Muscle layer of colon (tissue), 2 donors: ENCODE measurements at regions not wholly inside any gene's neighbourhood (a gene's known extent, or its start where the extent isn't known, plus 50 kb on each side); places are given as distances from the start of the nearest gene placed in this dataset.
"Not testable (repeated sequence)": the region's sequence is repeated elsewhere in the genome, so short reads cannot be mapped to it uniquely, and the experiment has no call there.

Source experiments
- H3K27ac ChIP-seq: one replicate; pipeline ENCODE4 v1.7.0; 2013; ENCODE audit warnings: low read depth, mild to moderate bottlenecking, low read length, moderate library complexity
- H3K27me3 ChIP-seq, 2 donors: one replicate each; pipeline ENCODE4 v1.7.0; 2013; ENCODE audit warnings: low read length in 2 of 2, mild to moderate bottlenecking in 2 of 2; ENCODE audit not compliant: insufficient read depth in 2 of 2, control insufficient read depth in 1 of 2
- H3K36me3 ChIP-seq: one replicate; pipeline ENCODE4 v1.7.0; 2013; ENCODE audit warnings: mild to moderate bottlenecking, low read length; ENCODE audit not compliant: insufficient read depth
- H3K4me1 ChIP-seq: one replicate; pipeline ENCODE4 v1.7.0; 2013; ENCODE audit warnings: mild to moderate bottlenecking, low read length; ENCODE audit not compliant: insufficient read depth
- H3K4me3 ChIP-seq, 2 donors: one replicate each; pipeline ENCODE4 v1.7.0; 2013; ENCODE audit warnings: low read length in 2 of 2, low read depth in 1 of 2, mild to moderate bottlenecking in 1 of 2, moderate library complexity in 1 of 2
- H3K9ac ChIP-seq: one replicate; pipeline ENCODE4 v1.7.0; 2013; ENCODE audit warnings: low read length
- H3K9me3 ChIP-seq: one replicate; pipeline ENCODE4 v1.7.0; 2013; ENCODE audit warnings: mild to moderate bottlenecking, low read length
- donor health status: abdominal sarcoma.
- donor health status: Adenocarcinoma of cecum.

GRCh38 chr1:184160236-184160635 lies 108.7 kb downstream of the TSEN15 start:
- H3K27ac ChIP-seq = no peak overlapping the region
- H3K9ac ChIP-seq = no peak overlapping the region
- H3K36me3 ChIP-seq = no peaks in the 10 kb centered on the region
- H3K4me3 ChIP-seq = no peak overlapping the region
- H3K27me3 ChIP-seq = no peaks in the 10 kb centered on the region
- peaks cover 3% of the 10 kb centered on the region for H3K4me1 ChIP-seq
- no peaks in the 10 kb centered on the region for H3K9me3 ChIP-seq

GRCh38 chr1:184161071-184161698 lies 109.7 kb downstream of the TSEN15 start:
- Histone ChIP-seq H3K27me3 (no peaks in the 10 kb centered on the region), H3K36me3 (no peaks in the 10 kb centered on the region), H3K4me3 (no peak overlapping the region), H3K27ac (no peak overlapping the region), H3K4me1 (peaks cover 3% of the 10 kb centered on the region), H3K9me3 (no peaks in the 10 kb centered on the region), H3K9ac (no peak overlapping the region)

- Histone ChIP-seq H3K4me3 (no peak overlapping the region), H3K27me3 (no peaks in the 10 kb centered on the region), H3K27ac (no peak overlapping the region), H3K9me3 (no peaks in the 10 kb centered on the region), H3K36me3 (no peaks in the 10 kb centered on the region), H3K4me1 (peaks cover 3% of the 10 kb centered on the region), H3K9ac (no peak overlapping the region)
These were observed 110.8 kb downstream of the TSEN15 start for GRCh38 chr1:184162281-184162680.

DNA sequence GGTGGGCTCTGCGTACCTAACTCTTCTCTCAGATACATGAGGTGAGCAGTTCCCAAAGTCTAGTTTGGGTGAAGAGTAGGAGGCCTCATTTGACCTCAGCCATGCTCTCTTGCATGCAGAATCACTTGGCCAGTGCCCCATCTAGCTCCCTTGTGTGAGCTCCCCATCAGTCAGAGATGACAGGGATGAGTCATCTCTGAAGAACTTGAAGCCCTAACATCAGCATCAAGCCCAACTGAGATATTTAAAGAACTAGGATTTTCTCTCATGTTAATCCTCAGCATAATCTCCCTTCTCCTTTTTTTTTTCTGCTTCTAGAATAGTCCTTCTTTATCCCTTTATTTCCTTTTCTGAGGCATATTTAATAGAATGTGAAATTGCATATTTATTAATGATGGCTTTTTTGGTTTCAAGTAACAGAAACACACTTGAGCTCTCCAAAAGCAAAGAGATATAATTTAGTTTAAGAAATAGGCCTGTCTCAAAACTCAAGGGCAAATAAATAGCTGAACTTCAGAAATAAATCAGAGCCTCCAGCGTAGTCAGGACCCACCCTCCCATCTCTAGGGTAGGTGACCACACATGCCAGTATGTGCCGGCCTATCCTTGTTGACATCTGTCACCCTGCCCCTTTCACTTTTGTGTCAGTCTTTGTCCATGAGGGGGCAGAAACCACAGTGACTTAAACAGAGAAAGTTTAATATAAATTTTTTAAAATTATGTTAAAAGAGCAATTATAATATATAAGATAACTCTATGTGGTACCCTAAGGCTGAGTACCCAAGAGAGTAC lies 112.3 kb downstream of the TSEN15 start:
- Histone ChIP-seq H3K9me3 (no peaks in the 10 kb centered on the region), H3K36me3 (no peaks in the 10 kb centered on the region), H3K27ac (no peak overlapping the region)

DNA sequence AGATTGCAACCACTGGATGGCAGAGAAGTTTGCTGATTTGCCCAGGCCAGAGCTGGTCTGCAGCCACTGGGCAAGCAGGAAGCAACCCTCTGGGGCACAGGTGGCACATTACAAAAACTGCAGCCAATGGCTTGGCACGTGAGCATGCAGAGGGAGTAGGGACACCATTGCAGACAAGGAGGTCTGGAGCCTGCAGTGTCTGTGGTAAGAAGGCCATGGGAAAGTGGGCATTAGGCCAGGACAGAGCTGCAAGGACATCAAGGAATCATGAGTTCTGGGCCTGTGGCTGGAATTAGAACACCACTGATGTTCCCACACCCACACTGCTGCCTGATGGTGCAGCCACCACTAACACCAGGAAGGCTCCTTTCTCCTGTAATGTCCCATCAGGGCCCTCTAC lies 113.0 kb downstream of the TSEN15 start:
- no peaks in the 10 kb centered on the region for H3K27me3 ChIP-seq
- H3K4me1 ChIP-seq = peaks cover 3% of the 10 kb centered on the region
- no peaks in the 10 kb centered on the region for H3K9me3 ChIP-seq
- no peak overlapping the region for H3K4me3 ChIP-seq
- no peaks in the 10 kb centered on the region for H3K36me3 ChIP-seq
- no peak overlapping the region for H3K27ac ChIP-seq
- no peak overlapping the region for H3K9ac ChIP-seq

More for the DNA sequence above, 112.3 kb downstream of the TSEN15 start:
- no peak overlapping the region for H3K4me3 ChIP-seq
- no peaks in the 10 kb centered on the region for H3K27me3 ChIP-seq
- H3K9ac ChIP-seq = no peak overlapping the region
- peaks cover 3% of the 10 kb centered on the region for H3K4me1 ChIP-seq

GRCh38 chr1:184166485-184166884 lies 115.0 kb downstream of the TSEN15 start:
- Histone ChIP-seq H3K27ac (no peak overlapping the region), H3K36me3 (no peaks in the 10 kb centered on the region), H3K9ac (no peak overlapping the region), H3K4me1 (no peaks in the 10 kb centered on the region), H3K9me3 (no peaks in the 10 kb centered on the region), H3K27me3 (no peaks in the 10 kb centered on the region), H3K4me3 (no peak overlapping the region)

- Histone ChIP-seq H3K9ac (no peak overlapping the region), H3K4me1 (no peaks in the 10 kb centered on the region), H3K27me3 (no peaks in the 10 kb centered on the region), H3K9me3 (no peaks in the 10 kb centered on the region), H3K36me3 (no peaks in the 10 kb centered on the region), H3K4me3 (no peak overlapping the region), H3K27ac (no peak overlapping the region)
These were observed 115.8 kb downstream of the TSEN15 start for GRCh38 chr1:184167352-184167751.

- H3K36me3 ChIP-seq = no peaks in the 10 kb centered on the region
- H3K9ac ChIP-seq = no peak overlapping the region
- no peaks in the 10 kb centered on the region for H3K4me1 ChIP-seq
- H3K27me3 ChIP-seq = no peaks in the 10 kb centered on the region
- no peaks in the 10 kb centered on the region for H3K9me3 ChIP-seq
- H3K4me3 ChIP-seq = no peak overlapping the region
- no peak overlapping the region for H3K27ac ChIP-seq
These were observed 119.2 kb downstream of the TSEN15 start for GRCh38 chr1:184170719-184171118.

DNA sequence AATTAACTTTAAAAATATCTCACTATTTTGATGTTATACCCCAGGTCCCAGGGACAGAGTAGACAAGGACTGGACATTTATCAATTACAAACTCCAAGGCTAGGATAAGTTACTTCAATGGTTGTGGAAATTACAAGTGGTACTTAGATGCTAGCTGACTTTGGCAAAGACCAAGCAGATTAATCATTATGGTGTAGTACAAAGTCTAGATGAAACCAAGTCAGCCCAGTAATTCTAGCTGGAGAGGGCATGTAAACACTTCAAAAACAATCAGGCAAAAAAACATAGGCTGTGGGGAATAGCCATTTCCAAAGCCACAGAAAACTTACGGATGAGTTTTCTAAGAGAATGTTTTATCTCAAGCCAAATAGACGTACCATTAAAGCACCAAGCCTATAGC lies 124.5 kb downstream of the TSEN15 start:
- Histone ChIP-seq H3K9ac (no peak overlapping the region), H3K4me3 (no peak overlapping the region), H3K27ac (no peak overlapping the region), H3K4me1 (no peaks in the 10 kb centered on the region), H3K27me3 (no peaks in the 10 kb centered on the region), H3K9me3 (no peaks in the 10 kb centered on the region), H3K36me3 (no peaks in the 10 kb centered on the region)

DNA sequence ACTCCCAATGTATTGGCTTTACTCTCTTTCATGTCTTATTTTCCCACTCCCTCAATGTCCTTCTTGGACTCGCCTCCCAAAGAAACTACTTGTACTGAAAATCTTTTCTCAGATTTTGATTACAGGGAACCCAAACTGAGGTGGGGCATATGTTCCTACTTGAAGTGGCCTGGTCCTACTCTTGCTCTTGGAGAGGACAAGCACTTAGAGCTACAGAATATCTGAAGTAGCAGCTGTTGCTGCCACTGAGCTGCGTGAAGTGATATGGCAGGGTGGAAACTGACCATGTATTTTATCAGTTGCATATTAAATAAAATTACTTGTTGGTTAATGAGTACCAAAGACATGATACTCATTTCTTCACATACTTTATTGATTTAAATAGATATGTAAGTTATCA lies 129.5 kb downstream of the TSEN15 start:
- no peak overlapping the region for H3K27ac ChIP-seq
- no peaks in the 10 kb centered on the region for H3K36me3 ChIP-seq
- no peak overlapping the region for H3K9ac ChIP-seq
- no peak overlapping the region for H3K4me3 ChIP-seq
- H3K4me1 ChIP-seq = no peaks in the 10 kb centered on the region
- no peaks in the 10 kb centered on the region for H3K9me3 ChIP-seq
- H3K27me3 ChIP-seq = no peaks in the 10 kb centered on the region

DNA sequence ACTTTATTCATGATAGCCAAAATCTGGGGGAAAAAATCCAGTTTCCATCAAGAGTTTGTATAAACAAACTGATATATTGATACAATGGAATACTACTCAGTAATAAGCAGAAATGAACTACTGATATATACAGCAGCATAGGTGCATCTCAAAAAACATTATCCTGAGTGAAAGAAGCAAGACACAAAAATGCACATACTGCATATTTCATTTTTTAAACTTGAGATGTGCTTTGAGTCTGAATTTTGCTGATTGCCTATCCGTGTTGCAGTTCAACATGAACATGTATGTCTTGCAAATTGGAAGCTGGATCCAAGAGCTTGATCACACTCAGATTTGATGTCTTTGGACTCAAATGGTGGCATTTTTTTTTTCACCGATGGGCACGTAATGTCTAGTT lies 132.4 kb downstream of the TSEN15 start:
- no peaks in the 10 kb centered on the region for H3K9me3 ChIP-seq
- no peak overlapping the region for H3K27ac ChIP-seq
- H3K9ac ChIP-seq = no peak overlapping the region
- no peaks in the 10 kb centered on the region for H3K36me3 ChIP-seq
- no peak overlapping the region for H3K4me3 ChIP-seq
- H3K4me1 ChIP-seq = no peaks in the 10 kb centered on the region
- no peaks in the 10 kb centered on the region for H3K27me3 ChIP-seq

DNA sequence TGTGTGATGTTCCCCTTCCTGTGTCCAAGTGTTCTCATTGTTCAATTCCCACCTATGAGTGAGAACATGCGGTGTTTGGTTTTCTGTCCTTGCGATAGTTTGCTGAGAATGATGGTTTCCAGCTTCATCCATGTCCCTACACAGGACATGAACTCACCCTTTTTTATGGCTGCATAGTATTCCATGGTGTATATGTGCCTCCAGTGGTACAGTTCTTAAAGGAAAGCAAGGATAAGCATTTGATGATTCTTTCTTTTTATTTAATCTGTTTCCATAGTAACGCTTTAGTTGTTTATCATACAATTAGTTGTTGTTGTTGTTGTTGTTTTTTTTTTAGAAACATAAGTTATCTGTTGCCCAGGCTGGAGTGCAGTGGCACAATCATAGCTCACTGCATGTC lies 133.1 kb downstream of the TSEN15 start:
- H3K9me3 ChIP-seq, H3K4me3 ChIP-seq, H3K36me3 ChIP-seq, H3K27ac ChIP-seq, H3K4me1 ChIP-seq, H3K27me3 ChIP-seq, H3K9ac ChIP-seq: not testable (repeated sequence)
